ENCODE measurements at regions not wholly inside any gene's neighbourhood (a gene's known extent, or its start where the extent isn't known, plus 50 kb on each side); places are given as distances from the start of the nearest gene placed in this dataset.

GRCh38 chrX:42027367-42028000, 104.1 kb upstream of the CASK start:
- TF ChIP-seq CTCF (IDR thresholded peaks at IDR 0.05) (no peak), POLR2AphosphoS5 (IDR thresholded peaks at IDR 0.05; ENCODE audit: low read depth, low read length) (no peak), SIN3A (IDR thresholded peaks at IDR 0.05; ENCODE audit: borderline replicate concordance, insufficient read depth, low read depth, low read length) (no peak), TCF7L2 (IDR thresholded peaks at IDR 0.05; ENCODE audit: low read depth, low read length) (no peak)

Data from Panc1 (cell line).